ENCODE measurements at regions not wholly inside any gene's neighbourhood (a gene's known extent, or its start where the extent isn't known, plus 50 kb on each side); places are given as distances from the start of the nearest gene placed in this dataset.

- no peak for DNase-seq
- Histone ChIP-seq H3K36me3 (replicated peaks; ENCODE audit: insufficient read depth, low read length) (no peaks in the 10 kb centered on the region), H3F3A (ENCODE audit: insufficient read depth, low read length) (no peaks in the 10 kb centered on the region), H3K27me3 (replicated peaks; ENCODE audit: insufficient read depth, low read length) (no peaks in the 10 kb centered on the region), H3K9me2 (replicated peaks; ENCODE audit: insufficient read depth, low read length) (no peaks in the 10 kb centered on the region), H2AFZ (ENCODE audit: low read length) (no peak overlapping the region), H3K9ac (ENCODE audit: low read length) (no peak overlapping the region), H3K4me1 (ENCODE audit: low read length) (no peaks in the 10 kb centered on the region), H4K20me1 (ENCODE audit: insufficient read depth, low read length) (no peaks in the 10 kb centered on the region), H3K4me2 (ENCODE audit: low read depth, low read length) (no peak overlapping the region), H3K9me3 (replicated peaks; ENCODE audit: insufficient read depth, low read length) (no peaks in the 10 kb centered on the region), H3K4me3 (ENCODE audit: low read length) (no peak overlapping the region), H3K79me2 (ENCODE audit: low read length) (no peaks in the 10 kb centered on the region), H3K27ac (ENCODE audit: low read length) (no peak overlapping the region)
- no peak for TF ChIP-seq CTCF (IDR thresholded peaks at IDR 0.05; ENCODE audit: low read length)
- no peak for TF ChIP-seq EZH2phosphoT487 (IDR thresholded peaks at IDR 0.05; ENCODE audit: low read length)
- no peak for TF ChIP-seq EZH2 (optimal IDR thresholded peaks at IDR 0.05; ENCODE audit: low read depth, low read length)
Measured at GRCh38 chr1:209522826-209523225, 60.7 kb upstream of the CAMK1G start.

GRCh38 chr1:209526137-209526536 is 57.4 kb upstream of the CAMK1G start:
- Histone ChIP-seq H3K9me3 (replicated peaks; ENCODE audit: insufficient read depth, low read length) (no peaks in the 10 kb centered on the region), H3K9ac (ENCODE audit: low read length) (no peak overlapping the region), H3K9me2 (replicated peaks; ENCODE audit: insufficient read depth, low read length) (no peaks in the 10 kb centered on the region), H2AFZ (ENCODE audit: low read length) (no peak overlapping the region), H3K4me1 (ENCODE audit: low read length) (no peaks in the 10 kb centered on the region), H3K4me2 (ENCODE audit: low read depth, low read length) (no peak overlapping the region), H3K79me2 (ENCODE audit: low read length) (no peaks in the 10 kb centered on the region), H3K36me3 (replicated peaks; ENCODE audit: insufficient read depth, low read length) (no peaks in the 10 kb centered on the region), H3K27ac (ENCODE audit: low read length) (no peak overlapping the region), H4K20me1 (ENCODE audit: insufficient read depth, low read length) (no peaks in the 10 kb centered on the region), H3K4me3 (ENCODE audit: low read length) (no peak overlapping the region), H3F3A (ENCODE audit: insufficient read depth, low read length) (no peaks in the 10 kb centered on the region), H3K27me3 (replicated peaks; ENCODE audit: insufficient read depth, low read length) (no peaks in the 10 kb centered on the region)
- no peak for DNase-seq
- TF ChIP-seq EZH2 (optimal IDR thresholded peaks at IDR 0.05; ENCODE audit: low read depth, low read length), result no peak
- TF ChIP-seq EZH2phosphoT487 (IDR thresholded peaks at IDR 0.05; ENCODE audit: low read length), result no peak
- TF ChIP-seq CTCF (IDR thresholded peaks at IDR 0.05; ENCODE audit: low read length), result no peak

- H3K27ac ChIP-seq (ENCODE audit: low read length), result no peak overlapping the region
- no peaks in the 10 kb centered on the region for H3K79me2 ChIP-seq (ENCODE audit: low read length)
- TF ChIP-seq EZH2phosphoT487 (IDR thresholded peaks at IDR 0.05; ENCODE audit: low read length) (no peak), EZH2 (optimal IDR thresholded peaks at IDR 0.05; ENCODE audit: low read depth, low read length) (no peak), CTCF (IDR thresholded peaks at IDR 0.05; ENCODE audit: low read length) (no peak)
- no peak overlapping the region for H3K4me2 ChIP-seq (ENCODE audit: low read depth, low read length)
- H3K9ac ChIP-seq (ENCODE audit: low read length), result no peak overlapping the region
- H3K9me3 ChIP-seq (replicated peaks; ENCODE audit: insufficient read depth, low read length), result no peaks in the 10 kb centered on the region
- no peak overlapping the region for H2AFZ ChIP-seq (ENCODE audit: low read length)
- no peak overlapping the region for H3K4me3 ChIP-seq (ENCODE audit: low read length)
- H3K27me3 ChIP-seq (replicated peaks; ENCODE audit: insufficient read depth, low read length), result no peaks in the 10 kb centered on the region
- H4K20me1 ChIP-seq (ENCODE audit: insufficient read depth, low read length), result no peaks in the 10 kb centered on the region
- H3K36me3 ChIP-seq (replicated peaks; ENCODE audit: insufficient read depth, low read length), result no peaks in the 10 kb centered on the region
- H3K9me2 ChIP-seq (replicated peaks; ENCODE audit: insufficient read depth, low read length), result no peaks in the 10 kb centered on the region
- DNase-seq, result no peak
- H3F3A ChIP-seq (ENCODE audit: insufficient read depth, low read length), result no peaks in the 10 kb centered on the region
- H3K4me1 ChIP-seq (ENCODE audit: low read length), result no peaks in the 10 kb centered on the region
Measured at GRCh38 chr1:209527372-209527771, 56.1 kb upstream of the CAMK1G start.

Measured in MM.1S (cell line).